VCaP (cell line): ENCODE measurements at regions not wholly inside any gene's neighbourhood (a gene's known extent, or its start where the extent isn't known, plus 50 kb on each side); places are given as distances from the start of the nearest gene placed in this dataset.

Experiments used
- H3K27ac ChIP-seq: fragments of 450-650 bp; 2 replicates; pipeline ENCODE4 v1.5.1; 2017
- CTCF ChIP-seq: fragments of 450-650 bp; conservative IDR thresholded peaks from 2 replicates; pipeline ENCODE4 v1.5.1; 2017; ENCODE audit warnings: mild to moderate bottlenecking, moderate library complexity

- H3K27ac ChIP-seq = no peak overlapping the region
Measured at GRCh38 chr10:44316922-44317215, 68.0 kb downstream of the CXCL12 start.

DNA sequence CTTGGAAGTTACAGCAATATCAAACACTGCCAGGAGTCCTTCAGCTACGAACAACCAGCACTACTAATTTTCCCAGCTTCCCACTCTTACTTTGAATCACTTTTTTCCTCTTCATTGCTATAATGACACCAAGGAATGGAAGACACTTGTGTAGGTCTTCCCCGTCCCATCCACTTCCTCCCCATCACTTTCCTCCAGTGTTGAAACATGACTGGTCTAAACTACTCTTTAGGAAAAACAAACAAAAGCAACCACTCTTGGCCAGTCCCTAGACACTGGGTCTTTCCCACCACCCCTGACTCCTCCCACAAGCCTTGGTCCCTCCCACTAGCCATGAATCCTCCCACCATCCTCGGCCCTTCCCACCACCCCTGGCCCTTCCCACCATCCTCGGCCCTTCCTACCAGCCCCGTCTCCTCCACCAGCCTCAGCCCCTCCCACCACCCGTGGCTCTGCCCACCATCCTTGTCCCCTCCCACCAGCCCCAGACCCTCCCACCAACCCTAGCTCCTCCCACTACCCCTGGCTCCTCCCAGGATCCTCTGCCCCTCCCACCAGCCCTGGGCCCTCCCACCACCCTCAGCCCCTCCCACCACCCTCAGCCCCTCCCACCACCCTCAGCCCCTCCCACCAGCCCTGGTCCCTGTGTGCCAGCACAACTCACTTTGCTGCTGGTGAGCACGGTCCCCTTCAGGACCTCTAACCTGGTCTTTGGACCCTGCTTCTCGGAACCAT lies 68.5 kb downstream of the CXCL12 start:
- no peak for TF ChIP-seq CTCF
- H3K27ac ChIP-seq = no peak overlapping the region

More at GRCh38 chr10:44316922-44317215, 68.0 kb downstream of the CXCL12 start:
- TF ChIP-seq CTCF = no peak

DNA sequence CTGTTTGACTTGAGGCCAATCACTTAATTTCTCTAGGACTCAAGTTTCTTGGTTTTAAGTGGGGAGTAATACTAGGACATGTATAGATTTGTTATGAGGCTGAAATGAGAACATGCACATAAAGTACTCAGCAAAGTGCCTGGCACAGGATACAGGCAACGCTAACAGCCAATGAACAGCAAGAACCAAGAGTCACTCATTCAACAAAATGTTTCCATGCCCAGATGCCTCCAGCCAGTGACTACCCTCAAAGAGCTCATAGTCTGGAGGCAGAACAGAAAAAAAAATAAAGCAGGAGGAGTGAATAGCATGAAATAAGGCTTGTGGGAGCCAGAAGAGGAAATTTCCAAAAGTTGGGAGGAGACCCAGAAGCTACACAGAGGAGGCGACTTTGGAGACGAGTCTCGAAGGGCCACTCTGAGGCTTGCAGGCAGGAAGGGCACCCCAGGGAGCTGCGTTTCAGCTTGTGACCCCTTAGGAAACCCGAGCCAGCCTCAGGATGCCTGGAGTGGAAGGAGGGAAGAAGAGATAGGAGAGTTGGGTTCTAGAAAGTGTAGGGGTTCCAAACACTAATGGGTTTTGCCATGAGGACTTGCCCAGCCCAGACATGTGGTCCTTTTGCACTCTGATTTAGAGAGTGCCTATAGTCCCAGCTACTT lies 70.0 kb downstream of the CXCL12 start:
- H3K27ac ChIP-seq = no peak overlapping the region
- no peak for TF ChIP-seq CTCF

GRCh38 chr10:44313761-44314165 lies 71.1 kb downstream of the CXCL12 start:
- no peak overlapping the region for H3K27ac ChIP-seq
- no peak for TF ChIP-seq CTCF

DNA sequence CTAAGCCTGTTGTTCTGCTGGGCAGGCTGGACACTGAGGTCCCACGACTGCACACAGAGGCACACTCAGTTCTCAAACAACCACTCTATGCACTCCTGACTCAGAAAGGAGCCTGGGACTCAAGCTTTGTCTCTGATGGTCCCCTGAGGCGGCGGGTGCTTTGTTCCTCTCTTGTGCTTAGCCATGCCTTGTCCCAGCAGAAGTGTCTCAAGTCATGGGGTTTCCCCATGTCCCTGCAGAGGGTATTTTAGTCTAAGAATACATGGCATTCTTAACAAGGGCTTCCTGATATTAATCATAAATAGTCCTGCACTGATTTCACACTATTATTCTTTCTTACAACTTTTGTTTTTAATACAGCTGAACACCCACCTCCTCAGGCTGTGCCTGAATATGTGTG lies 72.5 kb downstream of the CXCL12 start:
- no peak for TF ChIP-seq CTCF

GRCh38 chr10:44311563-44312051 lies 73.3 kb downstream of the CXCL12 start:
- TF ChIP-seq CTCF = no peak
- no peak overlapping the region for H3K27ac ChIP-seq

More for the DNA sequence above, 72.5 kb downstream of the CXCL12 start:
- H3K27ac ChIP-seq = no peak overlapping the region

GRCh38 chr10:44310762-44311562 lies 73.9 kb downstream of the CXCL12 start:
- peak; percentile 98 for TF ChIP-seq CTCF
- peak overlapping the region; percentile 55; the same call in 1 of the 2 replicates for H3K27ac ChIP-seq
